Uterus (tissue), 2 donors: ENCODE measurements at regions not wholly inside any gene's neighbourhood (a gene's known extent, or its start where the extent isn't known, plus 50 kb on each side); places are given as distances from the start of the nearest gene placed in this dataset.

ENCODE experiments used
- CTCF ChIP-seq, 4 experiments: fragments of 200-600 bp in 2 of 4; fragments of 450-650 bp in 2 of 4; sonication (generic) in 2 of 4; IDR thresholded peaks; one replicate each; pipeline ENCODE4 v1.5.1; 2016 to 2019; ENCODE audit warnings: antibody characterized with exemption in 4 of 4, mild to moderate bottlenecking in 2 of 4, moderate library complexity in 1 of 4
- POLR2A ChIP-seq, 2 donors: fragments of 450-650 bp; IDR thresholded peaks; one replicate each; pipeline ENCODE4 v1.6.1; 2016; ENCODE audit warnings: antibody characterized with exemption in 2 of 2, mild to moderate bottlenecking in 1 of 2, moderate library complexity in 1 of 2

- TF ChIP-seq CTCF (IDR thresholded peaks at IDR 0.05) = no peak
- TF ChIP-seq POLR2A (IDR thresholded peaks at IDR 0.05) = no peak
These were observed 1583.6 kb upstream of the LRRTM3 start for GRCh38 chr10:65342245-65342644.
